ENCODE measurements at regions not wholly inside any gene's neighbourhood (a gene's known extent, or its start where the extent isn't known, plus 50 kb on each side); places are given as distances from the start of the nearest gene placed in this dataset.

DNA sequence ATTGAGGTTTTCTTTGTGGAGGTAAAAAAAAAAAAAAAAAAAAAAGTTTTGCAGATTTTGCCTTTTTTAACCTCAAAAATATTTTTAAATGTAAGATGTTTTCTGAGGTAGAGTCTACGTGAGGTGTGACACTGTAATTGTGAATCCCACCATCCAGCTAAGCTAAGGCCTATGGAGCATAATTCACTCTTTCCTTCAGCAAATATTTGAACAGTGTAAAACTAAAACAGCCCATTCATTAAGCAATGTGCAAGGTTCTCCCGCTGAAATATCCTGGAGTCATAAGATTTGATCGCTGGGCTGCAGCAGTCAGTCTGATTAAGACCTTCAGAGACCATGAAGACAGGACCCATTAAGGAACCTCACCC is 105.1 kb downstream of the HNRNPLL start:
- peaks cover 2% of the 10 kb centered on the region for H3K36me3 Mint-ChIP-seq
- TF ChIP-seq, protein P1, sequence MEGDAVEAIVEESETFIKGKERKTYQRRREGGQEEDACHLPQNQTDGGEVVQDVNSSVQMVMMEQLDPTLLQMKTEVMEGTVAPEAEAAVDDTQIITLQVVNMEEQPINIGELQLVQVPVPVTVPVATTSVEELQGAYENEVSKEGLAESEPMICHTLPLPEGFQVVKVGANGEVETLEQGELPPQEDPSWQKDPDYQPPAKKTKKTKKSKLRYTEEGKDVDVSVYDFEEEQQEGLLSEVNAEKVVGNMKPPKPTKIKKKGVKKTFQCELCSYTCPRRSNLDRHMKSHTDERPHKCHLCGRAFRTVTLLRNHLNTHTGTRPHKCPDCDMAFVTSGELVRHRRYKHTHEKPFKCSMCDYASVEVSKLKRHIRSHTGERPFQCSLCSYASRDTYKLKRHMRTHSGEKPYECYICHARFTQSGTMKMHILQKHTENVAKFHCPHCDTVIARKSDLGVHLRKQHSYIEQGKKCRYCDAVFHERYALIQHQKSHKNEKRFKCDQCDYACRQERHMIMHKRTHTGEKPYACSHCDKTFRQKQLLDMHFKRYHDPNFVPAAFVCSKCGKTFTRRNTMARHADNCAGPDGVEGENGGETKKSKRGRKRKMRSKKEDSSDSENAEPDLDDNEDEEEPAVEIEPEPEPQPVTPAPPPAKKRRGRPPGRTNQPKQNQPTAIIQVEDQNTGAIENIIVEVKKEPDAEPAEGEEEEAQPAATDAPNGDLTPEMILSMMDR (conservative IDR thresholded peaks at IDR 0.05): no peak
- no peaks in the 10 kb centered on the region for H3K27me3 Mint-ChIP-seq
- peaks cover 40% of the 10 kb centered on the region for H3K4me1 Mint-ChIP-seq (ENCODE audit: unreplicated experiment)
- H3K4me3 Mint-ChIP-seq: no peak overlapping the region
- peaks cover 3% of the 10 kb centered on the region for H3K9me3 Mint-ChIP-seq
- DNase-seq (ENCODE audit: extremely low spot score, unreplicated experiment): no peak
- no peak overlapping the region for H3K27ac Mint-ChIP-seq

DNA sequence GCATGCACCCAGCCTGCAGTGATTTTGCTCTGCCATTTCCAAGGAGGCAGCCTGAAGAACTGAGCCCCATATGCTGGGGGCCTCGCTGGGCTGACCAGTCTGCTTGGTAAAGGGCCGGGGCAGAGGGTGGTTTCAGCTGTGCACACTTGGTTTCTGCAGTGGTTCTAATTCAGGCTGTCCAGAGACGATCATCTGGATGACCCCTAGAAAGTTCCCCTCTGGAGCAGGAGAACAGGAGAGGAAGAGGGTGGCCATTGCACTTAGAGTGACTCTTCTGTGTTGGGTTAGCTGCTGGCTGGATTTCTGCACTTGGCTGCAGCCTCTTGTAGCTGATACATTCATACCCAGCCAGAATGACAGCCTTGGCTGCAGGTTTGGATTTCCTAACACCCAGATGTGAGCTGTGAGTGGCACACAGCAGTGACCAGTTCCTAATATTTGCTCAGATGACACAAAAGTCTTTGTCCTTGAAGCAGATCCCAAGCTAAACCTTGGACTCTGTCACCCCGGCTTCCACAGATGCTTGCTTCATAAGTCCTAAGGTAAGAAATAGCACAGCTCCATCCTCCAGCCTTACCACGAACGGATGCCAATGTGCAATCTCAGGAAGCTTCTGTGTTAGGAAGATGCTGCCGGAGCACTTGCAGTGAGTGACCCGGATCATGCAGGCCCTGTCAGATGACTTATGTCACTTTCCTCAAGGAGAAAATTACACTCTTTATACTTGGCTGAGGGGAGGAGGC is 105.6 kb downstream of the HNRNPLL start:
- H3K27ac Mint-ChIP-seq: no peak overlapping the region
- TF ChIP-seq, protein P1 (conservative IDR thresholded peaks at IDR 0.05): no peak
- H3K4me3 Mint-ChIP-seq: no peak overlapping the region
- no peak for DNase-seq (ENCODE audit: extremely low spot score, unreplicated experiment)
- no peaks in the 10 kb centered on the region for H3K36me3 Mint-ChIP-seq
- H3K9me3 Mint-ChIP-seq: no peaks in the 10 kb centered on the region
- H3K4me1 Mint-ChIP-seq (ENCODE audit: unreplicated experiment): peaks cover 40% of the 10 kb centered on the region
- H3K27me3 Mint-ChIP-seq: no peaks in the 10 kb centered on the region

DNA sequence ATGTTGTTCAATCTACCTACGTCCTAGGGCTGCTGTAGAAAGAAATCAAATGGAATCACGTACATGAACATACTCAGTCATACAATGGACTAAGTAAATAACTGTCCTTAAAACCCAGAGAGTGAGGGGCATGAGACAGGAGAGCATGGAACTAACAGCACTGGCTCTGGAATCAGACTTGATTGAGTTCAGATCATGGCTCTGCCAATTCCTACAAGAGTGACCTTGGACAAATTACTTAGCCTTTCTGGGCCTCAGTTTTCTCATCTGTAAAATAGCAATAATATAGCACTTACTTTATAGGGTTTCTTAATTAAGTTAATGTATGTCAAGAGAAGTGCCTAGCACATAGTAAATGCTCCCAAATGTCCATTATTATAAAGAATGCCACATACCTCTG is 106.8 kb downstream of the HNRNPLL start:
- no peak overlapping the region for H3K27ac Mint-ChIP-seq
- TF ChIP-seq, protein P1 (conservative IDR thresholded peaks at IDR 0.05): no peak
- no peak overlapping the region for H3K4me3 Mint-ChIP-seq
- H3K9me3 Mint-ChIP-seq: no peaks in the 10 kb centered on the region
- no peaks in the 10 kb centered on the region for H3K36me3 Mint-ChIP-seq
- H3K4me1 Mint-ChIP-seq (ENCODE audit: unreplicated experiment): peaks cover 40% of the 10 kb centered on the region
- DNase-seq (ENCODE audit: extremely low spot score, unreplicated experiment): no peak
- no peaks in the 10 kb centered on the region for H3K27me3 Mint-ChIP-seq

DNA sequence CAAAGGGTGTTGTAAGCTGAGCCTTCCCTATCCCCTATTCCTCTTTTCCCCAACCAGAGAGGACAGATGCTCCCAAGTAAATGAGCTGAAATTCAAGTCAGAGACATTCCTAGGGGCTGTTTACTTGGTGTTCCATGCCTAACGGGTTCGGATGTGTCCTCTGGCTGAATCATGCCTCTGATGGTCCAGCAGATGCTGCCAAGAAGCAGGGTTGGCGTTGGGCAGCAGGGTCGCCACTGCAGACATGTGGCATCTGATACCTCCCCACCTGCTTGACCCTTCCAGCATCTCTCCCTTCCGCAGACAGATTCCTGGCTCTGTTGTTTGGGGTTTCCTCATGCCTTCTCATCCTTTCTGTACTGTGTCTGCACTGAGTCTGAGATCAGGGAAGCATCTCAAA is 108.3 kb downstream of the HNRNPLL start:
- no peaks in the 10 kb centered on the region for H3K27me3 Mint-ChIP-seq
- H3K4me1 Mint-ChIP-seq (ENCODE audit: unreplicated experiment): peaks cover 28% of the 10 kb centered on the region
- no peak overlapping the region for H3K4me3 Mint-ChIP-seq
- no peaks in the 10 kb centered on the region for H3K36me3 Mint-ChIP-seq
- no peak overlapping the region for H3K27ac Mint-ChIP-seq
- DNase-seq (ENCODE audit: extremely low spot score, unreplicated experiment): no peak
- H3K9me3 Mint-ChIP-seq: no peaks in the 10 kb centered on the region
- TF ChIP-seq, protein P1 (conservative IDR thresholded peaks at IDR 0.05): no peak

DNA sequence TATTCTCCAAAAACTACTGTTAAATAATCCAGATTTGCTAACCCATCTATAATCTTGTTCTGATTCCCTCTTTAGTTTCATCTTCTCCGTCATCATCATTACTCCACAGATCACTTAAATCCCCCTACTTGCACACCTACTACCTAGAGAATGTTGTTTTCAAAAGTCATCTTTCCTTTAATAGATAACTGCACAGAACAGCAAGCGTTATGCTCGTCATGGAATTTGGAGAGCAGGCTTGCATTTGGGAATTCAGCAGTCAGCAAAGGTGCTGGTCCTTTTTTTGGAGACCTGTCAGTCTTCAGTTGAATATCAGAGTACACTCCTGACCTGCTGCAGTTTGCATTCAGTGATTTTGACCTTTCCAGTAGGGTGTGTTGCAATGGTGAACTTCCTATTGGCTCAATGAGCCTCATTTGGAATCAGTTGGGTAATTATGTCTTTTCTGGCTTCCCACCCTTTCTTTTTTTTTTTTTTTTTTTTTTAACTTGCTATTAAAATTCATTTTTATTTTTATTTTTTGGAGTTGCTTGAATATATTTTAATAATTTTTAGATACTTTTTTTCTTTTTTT is 110.6 kb downstream of the HNRNPLL start:
- TF ChIP-seq, protein P1 (conservative IDR thresholded peaks at IDR 0.05): no peak
- Mint-ChIP-seq H3K36me3 (no peaks in the 10 kb centered on the region), H3K27me3 (no peaks in the 10 kb centered on the region), H3K4me3 (no peak overlapping the region), H3K4me1 (ENCODE audit: unreplicated experiment) (peaks cover 14% of the 10 kb centered on the region), H3K9me3 (no peaks in the 10 kb centered on the region), H3K27ac (no peak overlapping the region)
- no peak for DNase-seq (ENCODE audit: extremely low spot score, unreplicated experiment)

Measured in type B pancreatic cell (in vitro differentiated cells).